Naive thymus-derived CD4-positive, alpha-beta T cell (primary cell): ENCODE measurements at regions not wholly inside any gene's neighbourhood (a gene's known extent, or its start where the extent isn't known, plus 50 kb on each side); places are given as distances from the start of the nearest gene placed in this dataset.

Source experiments
- ATAC-seq: fragments of 150-1000 bp; cut with Tn5 transposase; 2 replicates; pipeline ENCODE4 v1.10.0; 2021; ENCODE audit warnings: mild to moderate bottlenecking, moderate library complexity
- CTCF ChIA-PET: fragments of 350-600 bp; sonication (Branson Sonifier 250); formaldehyde crosslinking; loops from one replicate; lab custom pipeline; 2021; ENCODE audit warnings: antibody characterized with exemption; lab: Charles Lee
- POLR2A ChIA-PET: fragments of 350-600 bp; sonication (Branson Sonifier 250); formaldehyde crosslinking; loops from one replicate; lab custom pipeline; 2021; ENCODE audit warnings: antibody characterized with exemption, inconsistent platforms; lab: Charles Lee
- DNase-seq, 9 donors: peaks; one replicate each; pipeline versions ENCODE4 v3.0.0 to v3.0.0-alpha.2; 2020 to 2022; ENCODE audit warnings: mixed read lengths in 1 of 9
- H3K27ac ChIP-seq: one replicate; pipeline ENCODE4 v1.7.0; 2013; ENCODE audit warnings: mild to moderate bottlenecking, low read depth, low read length, moderate library complexity
- H3K27me3 ChIP-seq, 2 donors: one replicate each; pipeline ENCODE4 v1.7.0; 2013; ENCODE audit warnings: low read length in 2 of 2, mild to moderate bottlenecking in 2 of 2, moderate library complexity in 2 of 2; ENCODE audit not compliant: control insufficient read depth in 2 of 2, insufficient read depth in 2 of 2
- H3K36me3 ChIP-seq, 3 experiments: 1 replicate in 2 of 3; 2 replicates in 1 of 3; pipeline ENCODE4 v1.7.0; 2013; ENCODE audit warnings: low read length in 3 of 3, mild to moderate bottlenecking in 3 of 3, moderate library complexity in 1 of 3; ENCODE audit not compliant: insufficient read depth in 3 of 3, control insufficient read depth in 2 of 3
- H3K4me1 ChIP-seq, 2 donors: one replicate each; pipeline ENCODE4 v1.7.0; 2013; ENCODE audit warnings: low read length in 2 of 2, mild to moderate bottlenecking in 2 of 2, moderate library complexity in 1 of 2; ENCODE audit not compliant: control insufficient read depth in 2 of 2, insufficient read depth in 2 of 2
- H3K4me3 ChIP-seq: 2 replicates; pipeline ENCODE4 v1.7.0; 2013; ENCODE audit warnings: mild to moderate bottlenecking, low read length
- H3K9me3 ChIP-seq, 3 experiments: 1 replicate in 2 of 3; 2 replicates in 1 of 3; pipeline ENCODE4 v1.7.0; 2013; ENCODE audit warnings: low read length in 3 of 3; ENCODE audit not compliant: control insufficient read depth in 2 of 3
- H3K27ac Mint-ChIP-seq, 9 donors: one replicate each; pipeline ENCODE4 v1.8.0; 2020 to 2022; ENCODE audit warnings: mixed read lengths in 9 of 9, mild to moderate bottlenecking in 8 of 9, moderate library complexity in 5 of 9, inconsistent platforms in 2 of 9
- H3K27me3 Mint-ChIP-seq, 5 donors: one replicate each; pipeline ENCODE4 v1.8.0; 2021 to 2022; ENCODE audit warnings: mixed read lengths in 5 of 5, mild to moderate bottlenecking in 1 of 5
- H3K36me3 Mint-ChIP-seq, 5 donors: one replicate each; pipeline ENCODE4 v1.8.0; 2020 to 2022; ENCODE audit warnings: mixed read lengths in 5 of 5, mild to moderate bottlenecking in 3 of 5, inconsistent platforms in 1 of 5
- H3K4me1 Mint-ChIP-seq, 7 donors: one replicate each; pipeline ENCODE4 v1.8.0; 2020 to 2022; ENCODE audit warnings: mixed read lengths in 7 of 7, mild to moderate bottlenecking in 3 of 7, inconsistent platforms in 1 of 7
- H3K4me3 Mint-ChIP-seq, 10 donors: one replicate each; pipeline ENCODE4 v1.8.0; 2020 to 2022; ENCODE audit warnings: mild to moderate bottlenecking in 10 of 10, mixed read lengths in 10 of 10, moderate library complexity in 6 of 10, inconsistent platforms in 2 of 10
- H3K9me3 Mint-ChIP-seq, 11 donors: one replicate each; pipeline ENCODE4 v1.8.0; 2020 to 2022; ENCODE audit warnings: mixed read lengths in 11 of 11, mild to moderate bottlenecking in 4 of 11, inconsistent platforms in 1 of 11, moderate library complexity in 1 of 11
- intact Hi-C, 2 donors: fragments of 100-400 bp; cut with micrococcal nuclease; formaldehyde crosslinking; loops; one replicate each; pipeline ENCODE4 v1.15.1; 2023

DNA sequence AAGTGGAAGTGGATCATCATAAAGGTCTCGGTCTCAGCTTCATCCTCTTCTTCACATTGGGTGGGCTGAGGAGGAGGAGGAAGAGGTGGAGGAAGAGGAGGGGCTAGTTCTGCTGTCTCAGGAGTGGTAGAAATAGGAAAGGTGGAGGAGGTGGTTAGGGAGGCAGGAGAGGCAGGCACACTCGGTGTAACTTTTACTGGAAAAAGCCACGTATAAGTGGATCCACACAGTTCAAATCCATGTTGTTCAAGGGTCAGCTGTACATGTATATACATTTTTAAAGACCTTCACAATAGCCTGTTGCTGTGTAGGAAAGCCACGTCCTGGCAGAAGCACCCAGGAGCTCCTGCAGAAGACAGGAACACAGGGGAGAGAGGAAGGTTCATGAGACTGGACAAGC is 110.3 kb upstream of the RAB12 start:
- H3K4me1 Mint-ChIP-seq: peaks cover 0 to 2% (median 0%) of the 10 kb centered on the region in 7 donors
- no peaks in the 10 kb centered on the region for H3K36me3 Mint-ChIP-seq
- Histone ChIP-seq H3K27me3 (no peaks in the 10 kb centered on the region), H3K27ac (no peak overlapping the region), H3K4me1 (no peaks in the 10 kb centered on the region), H3K36me3 (no peaks in the 10 kb centered on the region), H3K4me3 (no peak overlapping the region), H3K9me3 (no peaks in the 10 kb centered on the region)
- H3K27me3 Mint-ChIP-seq: peaks cover 0 to 21% (median 17%) of the 10 kb centered on the region in 5 donors
- H3K4me3 Mint-ChIP-seq: no peak overlapping the region
- ATAC-seq (no peak), DNase-seq (no peak)
- CTCF ChIA-PET: no interaction called here
- POLR2A ChIA-PET: no interaction called here
- H3K9me3 Mint-ChIP-seq: peaks cover 0 to 3% (median 0%) of the 10 kb centered on the region in 11 donors
- no peak overlapping the region for H3K27ac Mint-ChIP-seq
- intact Hi-C loops: no loop called here

DNA sequence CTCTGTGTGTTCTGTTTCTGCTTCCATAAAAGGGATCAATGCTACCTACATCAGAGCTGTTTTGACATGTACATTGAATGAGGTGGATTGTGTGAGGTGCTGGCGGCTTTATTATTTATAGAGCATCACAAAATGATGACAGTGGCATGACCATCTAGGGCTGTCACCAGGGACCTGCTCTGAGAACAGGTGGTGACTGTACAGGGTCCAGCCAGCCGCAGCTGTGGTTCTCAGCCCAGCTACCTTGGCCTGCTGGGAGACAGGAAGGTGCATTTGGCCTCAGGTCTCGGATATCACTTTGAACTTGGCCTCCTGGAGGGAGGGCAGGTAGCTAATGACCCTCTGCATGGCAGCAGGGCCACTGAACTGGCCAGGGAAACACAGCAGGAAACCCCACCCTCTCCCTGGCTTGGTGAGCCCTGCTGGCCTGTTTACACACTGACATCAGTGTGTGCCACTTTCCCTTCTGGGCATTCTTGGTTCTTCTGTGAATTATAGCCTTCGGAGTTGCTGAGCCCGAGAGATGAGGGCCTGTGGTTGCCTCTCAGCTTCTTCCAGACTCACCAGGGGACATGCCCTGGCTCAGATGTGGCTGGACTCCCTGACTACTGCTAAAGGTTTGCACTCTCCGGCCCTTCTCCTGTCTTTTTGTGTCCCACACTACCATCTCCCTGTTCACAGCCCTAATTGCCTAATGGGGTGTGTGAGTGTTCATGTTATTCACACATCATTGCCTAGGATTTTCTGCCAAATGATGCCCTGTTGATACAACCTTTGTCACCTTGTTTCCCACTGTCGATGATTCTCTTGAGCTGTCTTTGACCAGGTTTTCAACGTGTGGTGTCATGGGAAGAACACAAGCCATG is 109.2 kb upstream of the RAB12 start:
- Mint-ChIP-seq H3K27ac (no peak overlapping the region), H3K9me3 (peaks cover 0 to 3% (median 0%) of the 10 kb centered on the region in 11 donors), H3K36me3 (no peaks in the 10 kb centered on the region), H3K4me3 (no peak overlapping the region), H3K4me1 (peaks cover 0 to 2% (median 0%) of the 10 kb centered on the region in 7 donors), H3K27me3 (peaks cover 0 to 29% (median 17%) of the 10 kb centered on the region in 5 donors)
- no peak overlapping the region for H3K27ac ChIP-seq
- CTCF ChIA-PET: no interaction called here
- H3K4me3 ChIP-seq: no peak overlapping the region
- POLR2A ChIA-PET: no interaction called here
- H3K4me1 ChIP-seq: no peaks in the 10 kb centered on the region
- no peaks in the 10 kb centered on the region for H3K27me3 ChIP-seq
- H3K36me3 ChIP-seq: no peaks in the 10 kb centered on the region
- H3K9me3 ChIP-seq: no peaks in the 10 kb centered on the region
- DNase-seq: no peak
- intact Hi-C loops: no loop called here
- no peak for ATAC-seq

- ATAC-seq (no peak), DNase-seq (no peak)
- Histone ChIP-seq H3K4me1 (no peaks in the 10 kb centered on the region), H3K9me3 (no peaks in the 10 kb centered on the region), H3K27ac (no peak overlapping the region), H3K4me3 (no peak overlapping the region), H3K36me3 (no peaks in the 10 kb centered on the region), H3K27me3 (no peaks in the 10 kb centered on the region)
- Mint-ChIP-seq H3K9me3 (peaks cover 0 to 3% (median 0%) of the 10 kb centered on the region in 11 donors), H3K27ac (no peak overlapping the region), H3K4me1 (no peaks in the 10 kb centered on the region), H3K36me3 (no peaks in the 10 kb centered on the region), H3K4me3 (no peak overlapping the region), H3K27me3 (peaks cover 0 to 23% (median 13%) of the 10 kb centered on the region in 5 donors)
- intact Hi-C loops: no loop called here
- POLR2A ChIA-PET: no interaction called here
- CTCF ChIA-PET: no interaction called here
Measured at GRCh38 chr18:8501044-8501443, 108.2 kb upstream of the RAB12 start.

DNA sequence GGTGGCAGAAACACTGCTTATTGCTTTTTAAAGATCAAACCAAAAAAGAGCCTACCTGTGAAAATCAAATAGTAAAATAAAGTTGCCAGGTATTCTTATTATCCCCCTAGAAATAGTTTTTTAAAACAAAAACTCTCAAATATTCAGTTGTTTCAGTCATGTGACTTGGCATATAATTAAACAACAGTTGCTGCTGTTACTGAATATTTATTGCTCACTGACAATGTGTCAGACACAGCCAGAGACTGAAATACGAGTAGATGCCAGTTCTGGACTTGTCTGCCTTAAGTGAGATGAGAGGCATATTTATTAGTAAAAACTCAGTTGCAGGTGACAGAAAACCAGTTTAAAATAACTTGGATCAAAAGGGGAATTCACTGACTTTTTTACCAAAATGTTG is 106.0 kb upstream of the RAB12 start:
- Histone ChIP-seq H3K9me3 (no peaks in the 10 kb centered on the region), H3K4me3 (no peak overlapping the region), H3K27me3 (no peaks in the 10 kb centered on the region), H3K4me1 (no peaks in the 10 kb centered on the region), H3K27ac (no peak overlapping the region), H3K36me3 (no peaks in the 10 kb centered on the region)
- Mint-ChIP-seq H3K27ac (no peak overlapping the region), H3K4me1 (no peaks in the 10 kb centered on the region), H3K4me3 (no peak overlapping the region), H3K36me3 (no peaks in the 10 kb centered on the region), H3K9me3 (peaks cover 0 to 2% (median 0%) of the 10 kb centered on the region in 11 donors), H3K27me3 (peaks cover 2 to 23% (median 13%) of the 10 kb centered on the region in 5 donors)
- CTCF ChIA-PET: no interaction called here
- POLR2A ChIA-PET: no interaction called here
- ATAC-seq (no peak), DNase-seq (no peak)
- intact Hi-C loops: no loop called here

DNA sequence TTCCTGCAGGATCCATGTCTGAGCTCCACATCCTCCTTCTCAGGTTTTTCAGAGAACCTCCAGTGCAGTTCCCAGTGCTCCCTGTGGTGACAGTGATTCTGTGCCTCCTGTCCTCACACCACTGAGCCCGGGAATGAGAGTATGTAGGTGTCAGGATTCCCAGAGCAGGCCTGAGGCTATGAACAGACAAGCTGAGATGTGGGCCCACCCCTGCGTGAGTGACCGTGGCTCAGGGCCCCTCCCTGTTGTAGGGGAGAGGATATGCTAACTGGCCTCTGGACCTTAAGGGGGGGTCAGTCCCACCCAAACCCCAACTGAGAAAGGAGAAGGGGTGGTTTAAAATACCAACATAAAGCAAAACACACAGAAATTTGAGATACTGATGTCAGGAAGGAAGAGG is 104.8 kb upstream of the RAB12 start:
- no peaks in the 10 kb centered on the region for H3K36me3 Mint-ChIP-seq
- no peaks in the 10 kb centered on the region for H3K4me1 Mint-ChIP-seq
- H3K27ac Mint-ChIP-seq: no peak overlapping the region
- no peaks in the 10 kb centered on the region for H3K27me3 ChIP-seq
- peaks cover 2 to 23% (median 12%) of the 10 kb centered on the region in 5 donors for H3K27me3 Mint-ChIP-seq
- POLR2A ChIA-PET: no interaction called here
- H3K4me3 Mint-ChIP-seq: no peak overlapping the region
- ATAC-seq (no peak), DNase-seq (no peak)
- H3K9me3 ChIP-seq: no peaks in the 10 kb centered on the region
- peaks cover 0 to 3% (median 0%) of the 10 kb centered on the region in 11 donors for H3K9me3 Mint-ChIP-seq
- no peak overlapping the region for H3K27ac ChIP-seq
- no peaks in the 10 kb centered on the region for H3K36me3 ChIP-seq
- intact Hi-C loops: no loop called here
- no peak overlapping the region for H3K4me3 ChIP-seq
- CTCF ChIA-PET: no interaction called here
- no peaks in the 10 kb centered on the region for H3K4me1 ChIP-seq

DNA sequence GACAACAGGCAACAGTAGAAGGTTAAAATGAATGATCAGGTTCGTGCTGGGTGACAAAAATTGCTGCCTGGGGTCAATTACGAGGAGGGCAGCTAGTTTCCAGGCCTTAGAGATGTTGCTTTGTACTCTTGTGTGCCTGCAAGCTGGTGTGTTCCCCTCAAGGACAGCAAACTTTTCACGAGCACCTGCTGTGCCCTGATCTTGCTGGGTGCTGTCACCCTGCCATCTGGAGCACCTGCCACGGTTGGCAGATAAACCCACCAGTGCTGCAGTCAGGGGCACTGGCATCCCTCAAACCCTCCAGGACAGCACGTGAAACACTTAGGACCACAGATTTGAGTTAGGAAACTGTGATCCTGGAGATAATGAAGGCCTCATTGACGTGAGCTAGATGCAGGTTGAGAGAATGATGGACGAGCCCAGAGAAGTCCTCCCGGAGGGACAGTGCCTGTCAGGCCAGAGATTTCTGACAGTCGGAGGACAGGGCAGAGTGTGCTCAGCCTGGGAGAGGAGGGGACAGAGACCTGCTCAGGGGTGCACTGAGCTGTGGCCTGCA is 104.3 kb upstream of the RAB12 start:
- H3K27ac ChIP-seq: no peak overlapping the region

More for the DNA sequence above, 104.3 kb upstream of the RAB12 start:
- no peak for DNase-seq
- Histone ChIP-seq H3K9me3 (no peaks in the 10 kb centered on the region), H3K4me1 (no peaks in the 10 kb centered on the region), H3K27me3 (no peaks in the 10 kb centered on the region), H3K4me3 (no peak overlapping the region), H3K36me3 (no peaks in the 10 kb centered on the region)
- Mint-ChIP-seq H3K27ac (no peak overlapping the region), H3K36me3 (no peaks in the 10 kb centered on the region), H3K4me1 (no peaks in the 10 kb centered on the region), H3K27me3 (peaks cover 2 to 23% (median 12%) of the 10 kb centered on the region in 5 donors), H3K9me3 (peaks cover 0 to 3% (median 0%) of the 10 kb centered on the region in 11 donors), H3K4me3 (no peak overlapping the region)
- intact Hi-C loops: no loop called here
- ATAC-seq: no peak
- ChIA-PET CTCF (no interaction called here), POLR2A (no interaction called here)
